ENCODE measurements at regions not wholly inside any gene's neighbourhood (a gene's known extent, or its start where the extent isn't known, plus 50 kb on each side); places are given as distances from the start of the nearest gene placed in this dataset.
"Not testable (repeated sequence)": the region's sequence is repeated elsewhere in the genome, so short reads cannot be mapped to it uniquely, and the experiment has no call there.

DNA sequence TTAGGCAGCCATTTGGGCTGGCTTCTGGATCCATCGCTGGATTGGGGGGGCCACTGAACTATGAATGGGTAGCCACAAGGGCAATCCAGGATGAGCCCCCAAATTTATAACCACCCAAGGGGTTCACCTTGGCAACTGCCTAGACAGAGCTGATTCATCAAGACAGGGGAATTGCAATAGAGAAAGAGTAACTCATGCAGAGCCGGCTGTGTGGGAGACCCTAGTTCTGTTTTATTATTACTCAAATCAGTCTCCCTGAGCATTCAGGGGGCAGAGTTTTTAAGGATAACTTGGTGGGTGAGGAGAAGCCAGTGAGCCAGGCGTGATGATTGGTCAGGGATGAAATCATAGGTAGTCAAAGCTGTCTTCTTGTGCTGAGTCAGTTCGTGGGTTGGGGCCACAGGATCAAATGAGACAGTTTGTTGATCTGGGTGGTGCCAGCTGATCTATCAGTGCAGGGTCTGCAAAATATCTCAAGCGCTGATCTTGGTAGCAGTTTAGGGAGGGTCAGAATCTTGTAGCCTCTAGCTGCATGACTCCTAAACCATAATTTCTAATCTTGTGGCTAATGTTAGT lies 57.9 kb downstream of the DNAJB9 start:
- DNase-seq (ENCODE audit: low read depth), result no peak

DNA sequence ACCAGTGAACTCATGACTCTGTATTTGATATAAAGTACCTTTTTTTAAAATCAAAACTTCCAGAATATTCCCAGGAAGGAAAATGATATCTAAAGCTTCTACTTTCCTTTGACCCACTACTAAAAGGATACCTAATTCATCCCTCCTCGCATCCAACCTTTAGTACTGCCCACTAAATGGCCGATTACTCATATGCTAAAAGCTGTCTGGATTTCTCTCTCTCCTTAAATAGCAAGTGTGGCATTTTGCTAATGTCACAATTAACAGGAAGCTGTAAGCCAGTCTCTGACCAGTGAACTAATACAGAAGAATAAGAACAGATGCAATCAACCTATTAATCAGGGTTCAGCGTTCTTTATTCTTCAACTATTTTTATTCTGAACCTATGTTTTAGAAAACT lies 59.0 kb downstream of the DNAJB9 start:
- no peak for DNase-seq (ENCODE audit: low read depth)

GRCh38 chr7:108629651-108630400 lies 60.2 kb downstream of the DNAJB9 start:
- DNase-seq (ENCODE audit: low read depth), result no peak

GRCh38 chr7:108634036-108634435 lies 64.4 kb downstream of the DNAJB9 start:
- DNase-seq (ENCODE audit: low read depth), result no peak

GRCh38 chr7:108634535-108634934 lies 64.9 kb downstream of the DNAJB9 start:
- DNase-seq (ENCODE audit: low read depth), result no peak

DNA sequence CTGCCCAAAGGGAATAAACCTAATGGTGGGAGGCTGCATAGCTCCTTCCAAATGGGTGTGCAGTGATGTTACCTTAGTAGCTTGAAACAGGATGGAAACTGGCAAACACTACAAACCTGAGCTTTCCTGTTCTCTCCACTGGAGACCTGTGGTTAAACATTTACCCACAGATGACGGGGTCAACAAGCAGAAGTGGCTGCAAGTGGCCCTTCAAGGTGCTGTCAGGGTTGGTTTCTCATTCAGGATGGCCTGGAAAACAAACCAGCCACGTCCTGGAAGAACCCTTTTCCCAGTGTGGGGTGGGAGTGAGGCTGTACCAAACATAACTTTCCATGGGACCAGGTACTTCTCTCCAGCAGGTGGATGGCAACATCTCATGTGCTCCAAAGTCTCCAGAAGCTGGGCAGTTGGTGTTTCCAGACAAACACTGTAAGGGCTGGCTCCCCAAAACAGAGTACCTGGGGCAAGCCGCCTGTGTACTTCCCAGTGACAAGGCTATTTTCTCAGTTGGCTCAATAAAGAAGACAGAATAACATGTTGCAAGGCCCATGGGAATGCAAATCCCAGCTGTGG lies 67.5 kb downstream of the DNAJB9 start:
- DNase-seq (ENCODE audit: low read depth), result no peak

GRCh38 chr7:108642126-108642525 lies 72.5 kb downstream of the DNAJB9 start:
- no peak for DNase-seq (ENCODE audit: low read depth)

DNA sequence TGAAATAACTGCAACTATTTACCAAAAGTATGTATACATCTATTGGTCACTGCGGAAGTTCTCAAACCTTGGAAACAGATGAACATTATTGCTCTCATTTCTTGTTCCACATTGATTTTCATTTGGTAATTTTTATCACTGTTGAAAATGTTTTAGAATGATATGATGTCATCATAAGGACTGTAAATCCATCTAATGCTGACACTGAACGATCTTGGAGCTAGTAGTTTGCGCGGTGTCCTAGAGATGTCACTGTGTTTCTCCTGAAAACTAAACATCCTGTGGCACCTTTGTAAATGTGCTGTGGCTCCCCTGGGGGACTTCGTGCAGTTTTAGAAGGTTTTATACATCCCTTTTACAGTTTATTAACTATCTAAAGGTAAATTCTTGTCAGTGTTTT lies 73.5 kb downstream of the DNAJB9 start:
- no peak for DNase-seq (ENCODE audit: low read depth)

DNA sequence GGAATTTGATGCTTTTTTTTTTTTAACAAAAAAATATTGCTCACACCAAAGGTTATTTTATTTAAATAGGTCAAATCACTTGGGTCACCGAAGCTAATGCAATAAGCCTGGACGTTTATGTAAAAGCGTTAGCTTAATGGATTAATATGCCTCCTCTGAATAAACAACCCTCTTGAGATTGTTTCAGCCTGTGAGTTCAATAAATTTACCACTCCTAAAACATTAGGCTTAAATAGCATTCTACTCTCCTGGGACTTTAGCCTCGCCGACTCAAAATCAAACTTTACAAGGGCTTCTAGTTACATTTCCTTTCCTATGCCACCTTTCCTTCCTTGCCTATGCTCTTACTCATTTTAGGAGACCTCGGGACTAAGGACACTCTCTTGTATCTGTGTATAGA lies 79.3 kb downstream of the DNAJB9 start:
- no peak for DNase-seq (ENCODE audit: low read depth)

DNA sequence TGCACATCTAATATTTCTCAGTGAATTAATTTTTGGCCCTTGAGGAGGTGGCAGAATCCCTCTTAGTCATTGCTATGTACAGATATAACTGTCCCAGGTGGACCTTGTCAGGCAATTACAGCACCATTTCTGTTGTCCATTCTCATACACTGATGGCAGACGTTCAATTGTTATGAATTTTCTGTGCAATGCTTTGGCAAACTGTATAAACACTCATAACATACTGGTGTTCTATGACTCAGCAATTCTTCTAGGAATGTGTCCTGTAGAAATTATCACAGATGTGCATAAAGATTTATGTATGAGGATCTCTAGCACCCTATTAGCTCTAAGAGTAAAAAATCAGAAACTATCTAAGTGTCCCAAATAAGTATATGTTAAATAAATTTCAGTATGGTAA lies 80.8 kb downstream of the DNAJB9 start:
- peak; percentile 44 for DNase-seq (ENCODE audit: low read depth)

DNA sequence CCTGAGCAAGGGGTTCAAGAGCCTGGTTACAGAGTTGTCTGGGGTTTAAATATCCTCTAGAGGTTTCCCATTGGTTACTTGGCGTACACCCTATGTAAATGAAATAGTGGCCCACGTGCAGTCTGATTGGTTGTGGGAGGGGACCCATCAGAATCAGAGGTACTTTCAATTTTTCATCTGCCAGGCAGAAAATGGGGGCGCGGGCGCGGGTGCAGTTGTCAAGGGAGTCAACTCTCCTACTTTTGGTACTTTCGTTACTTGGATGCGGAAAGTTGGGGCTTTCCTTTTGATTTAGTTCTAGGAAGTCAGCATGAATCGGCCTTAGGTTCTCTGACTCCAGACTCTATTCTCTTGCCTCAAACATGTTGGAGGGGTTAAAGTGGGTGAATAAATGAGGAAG lies 83.2 kb downstream of the DNAJB9 start:
- DNase-seq (ENCODE audit: low read depth), result no peak

GRCh38 chr7:108653526-108653925 lies 83.9 kb downstream of the DNAJB9 start:
- no peak for DNase-seq (ENCODE audit: low read depth)

- not testable (repeated sequence) for DNase-seq (ENCODE audit: low read depth)
These were observed 87.6 kb downstream of the DNAJB9 start for GRCh38 chr7:108657140-108657726.

DNA sequence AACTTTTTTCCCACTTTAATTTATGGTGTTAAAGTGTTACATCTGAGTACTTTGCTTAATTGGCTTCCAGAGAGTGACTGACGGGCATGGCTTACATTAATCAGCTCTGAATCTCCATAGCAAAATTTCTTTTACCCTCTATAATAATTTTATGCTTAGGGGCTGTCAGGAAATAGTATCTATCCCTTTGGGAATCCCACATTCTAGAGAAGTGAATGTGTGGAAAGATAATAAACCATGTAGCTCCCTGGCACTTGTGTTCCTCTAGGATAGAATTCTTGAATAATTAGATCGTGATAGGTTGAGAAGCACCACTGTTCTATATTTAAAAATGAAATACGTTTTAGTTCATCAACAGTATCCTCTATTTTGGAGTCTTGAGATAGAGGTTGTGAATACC lies 89.6 kb downstream of the DNAJB9 start:
- DNase-seq (ENCODE audit: low read depth), result no peak

DNA sequence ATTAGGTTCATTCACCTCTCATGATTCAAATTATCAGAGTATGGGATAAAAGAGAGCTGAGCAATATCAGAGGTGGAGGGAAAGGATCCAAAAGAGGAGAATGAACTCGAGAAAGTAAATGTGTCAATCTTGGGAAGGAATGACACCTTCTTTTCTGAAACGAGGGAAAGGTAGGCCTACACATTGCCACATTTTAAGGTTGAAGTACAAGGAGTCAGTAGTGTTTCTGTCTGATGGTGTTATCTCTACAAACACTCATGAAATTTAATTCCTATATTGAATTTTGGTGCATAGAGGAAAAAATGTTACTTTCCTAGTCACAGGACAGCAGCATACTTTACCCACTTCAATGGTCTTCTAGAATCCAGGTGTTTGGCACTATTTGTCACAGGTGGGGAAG lies 90.2 kb downstream of the DNAJB9 start:
- no peak for DNase-seq (ENCODE audit: low read depth)

DNA sequence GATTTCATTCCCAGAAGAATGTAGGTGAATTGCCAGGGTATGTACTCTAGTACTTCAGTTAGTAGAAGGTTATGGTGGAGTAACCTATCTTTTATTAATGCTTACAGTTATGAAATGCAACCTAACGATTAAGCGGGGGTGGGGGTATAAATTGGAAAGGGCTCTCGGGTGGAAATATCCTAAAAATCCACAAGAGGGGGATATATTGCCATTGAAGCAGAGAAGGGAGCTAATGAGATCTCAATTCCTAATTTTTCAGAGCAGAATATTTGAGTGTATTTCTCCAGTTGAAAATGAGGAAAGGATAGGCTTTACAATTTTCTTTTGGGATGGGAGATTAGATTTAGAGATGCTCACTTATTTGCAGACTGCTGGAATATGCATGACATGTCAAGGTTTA lies 90.8 kb downstream of the DNAJB9 start:
- peak; percentile 42 for DNase-seq (ENCODE audit: low read depth)

GRCh38 chr7:108662783-108663362 lies 93.2 kb downstream of the DNAJB9 start:
- DNase-seq (ENCODE audit: low read depth), result no peak

DNA sequence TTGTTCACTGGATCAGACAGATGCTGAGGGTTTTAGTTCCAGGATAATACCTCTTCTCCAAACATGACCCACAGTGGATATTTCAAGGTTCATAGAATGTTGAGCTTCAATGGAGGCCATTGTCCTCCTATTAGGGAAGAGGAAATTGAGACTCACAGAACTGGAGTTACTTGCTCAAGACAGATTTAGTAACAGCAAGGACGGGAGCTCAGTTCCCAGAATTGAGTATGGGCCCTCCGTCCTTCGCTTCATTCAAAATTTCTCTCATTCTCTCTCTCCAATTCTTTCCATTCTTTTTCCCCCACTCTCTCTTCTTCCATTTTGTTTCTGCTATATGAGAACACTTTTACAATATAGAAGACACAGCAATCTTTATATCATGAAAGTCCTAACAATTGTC lies 94.0 kb downstream of the DNAJB9 start:
- DNase-seq (ENCODE audit: low read depth), result no peak

GRCh38 chr7:108667216-108667615 lies 97.5 kb downstream of the DNAJB9 start:
- no peak for DNase-seq (ENCODE audit: low read depth)

DNA sequence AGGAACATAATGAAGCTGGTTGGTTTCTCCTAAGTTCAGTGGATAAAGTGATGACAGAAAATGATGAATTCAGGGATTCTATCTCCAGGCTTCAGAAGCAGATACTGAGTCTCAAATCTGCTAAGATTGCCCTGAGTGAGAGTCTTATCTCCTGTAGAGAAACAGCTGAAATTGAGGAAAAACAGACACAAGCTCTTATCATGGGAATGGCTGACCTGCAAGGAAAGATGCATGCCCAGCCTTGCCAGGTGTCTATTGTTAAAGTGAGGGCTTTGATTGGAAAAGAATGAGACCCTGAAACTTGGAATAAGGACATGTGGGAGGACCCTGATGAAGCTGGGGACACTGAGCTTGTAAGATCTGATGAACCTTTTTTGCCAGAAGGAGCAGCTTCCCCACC lies 100.3 kb downstream of the DNAJB9 start:
- DNase-seq (ENCODE audit: low read depth), result no peak

- DNase-seq (ENCODE audit: low read depth), result peak; percentile 38
These were observed 104.0 kb downstream of the DNAJB9 start for GRCh38 chr7:108673699-108674098.

DNA sequence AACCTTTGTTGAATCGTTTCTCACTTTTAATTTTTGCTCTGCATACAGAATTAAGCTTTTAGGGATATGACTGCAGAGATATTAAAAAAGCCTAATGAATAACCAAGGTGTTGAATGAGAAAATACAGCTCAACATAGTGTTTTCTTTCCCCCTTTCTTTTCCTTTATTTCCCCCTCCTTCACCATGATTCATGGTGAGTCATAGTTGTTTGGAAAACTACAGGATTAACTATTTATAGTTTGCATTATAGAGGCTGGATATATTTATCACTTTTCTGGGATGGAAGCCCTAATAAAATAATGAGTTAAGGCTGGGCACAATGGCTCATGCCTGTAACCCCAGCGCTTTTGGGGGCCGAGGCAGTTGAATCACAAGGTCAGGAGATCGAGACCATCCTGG lies 115.0 kb downstream of the DNAJB9 start:
- DNase-seq (ENCODE audit: low read depth), result peak; percentile 59

GRCh38 chr7:108686494-108686893 lies 116.8 kb downstream of the DNAJB9 start:
- no peak for DNase-seq (ENCODE audit: low read depth)
